Suprapubic skin (tissue), 4 donors: ENCODE measurements at regions not wholly inside any gene's neighbourhood (a gene's known extent, or its start where the extent isn't known, plus 50 kb on each side); places are given as distances from the start of the nearest gene placed in this dataset.

Experiments
- DNase-seq, 2 donors: peaks; one replicate each; pipeline ENCODE4 v3.0.0-alpha.2; 2019; ENCODE audit warnings: low spot score in 2 of 2
- H3K27ac ChIP-seq: fragments of 200-600 bp; sonication (generic); one replicate; pipeline ENCODE4 v1.5.1; 2019
- H3K27me3 ChIP-seq: fragments of 200-600 bp; sonication (generic); one replicate; pipeline ENCODE4 v1.5.1; 2019
- H3K36me3 ChIP-seq: fragments of 200-600 bp; sonication (generic); one replicate; pipeline ENCODE4 v1.5.1; 2019
- H3K4me1 ChIP-seq: fragments of 200-600 bp; sonication (generic); one replicate; pipeline ENCODE4 v1.5.1; 2019
- H3K4me3 ChIP-seq: fragments of 200-600 bp; sonication (generic); one replicate; pipeline ENCODE4 v1.5.1; 2019; ENCODE audit warnings: mild to moderate bottlenecking
- H3K9me3 ChIP-seq: fragments of 200-600 bp; sonication (generic); one replicate; pipeline ENCODE4 v1.5.1; 2019
- EP300 ChIP-seq: sonication (generic); formaldehyde crosslinking; IDR thresholded peaks from one replicate; pipeline ENCODE4 v1.6.1; 2017; ENCODE audit warnings: antibody characterized with exemption
- POLR2A ChIP-seq, 2 donors: fragments of 450-650 bp; IDR thresholded peaks; one replicate each; pipeline ENCODE4 v1.6.1; 2017; ENCODE audit warnings: antibody characterized with exemption in 2 of 2, mild to moderate bottlenecking in 2 of 2, moderate library complexity in 2 of 2
- POLR2AphosphoS5 ChIP-seq, 3 donors: sonication (generic); formaldehyde crosslinking; IDR thresholded peaks; one replicate each; pipeline ENCODE4 v1.6.1; 2017; ENCODE audit warnings: antibody characterized with exemption in 3 of 3
- WGBS: methylation state at CpG from one replicate; pipeline ENCODE4 v1.1.5; 2018; 5-methylcytosine and 5-hydroxymethylcytosine counted together
- TF ChIP-seq, protein P1 (sequence below), 2 donors: fragments of 200-600 bp in 1 of 2; fragments of 450-650 bp in 1 of 2; sonication (generic) in 1 of 2; IDR thresholded peaks; one replicate each; pipeline ENCODE4 v1.5.1; 2016 to 2019; ENCODE audit warnings: antibody characterized with exemption in 2 of 2, mild to moderate bottlenecking in 1 of 2, moderate library complexity in 1 of 2

DNA sequence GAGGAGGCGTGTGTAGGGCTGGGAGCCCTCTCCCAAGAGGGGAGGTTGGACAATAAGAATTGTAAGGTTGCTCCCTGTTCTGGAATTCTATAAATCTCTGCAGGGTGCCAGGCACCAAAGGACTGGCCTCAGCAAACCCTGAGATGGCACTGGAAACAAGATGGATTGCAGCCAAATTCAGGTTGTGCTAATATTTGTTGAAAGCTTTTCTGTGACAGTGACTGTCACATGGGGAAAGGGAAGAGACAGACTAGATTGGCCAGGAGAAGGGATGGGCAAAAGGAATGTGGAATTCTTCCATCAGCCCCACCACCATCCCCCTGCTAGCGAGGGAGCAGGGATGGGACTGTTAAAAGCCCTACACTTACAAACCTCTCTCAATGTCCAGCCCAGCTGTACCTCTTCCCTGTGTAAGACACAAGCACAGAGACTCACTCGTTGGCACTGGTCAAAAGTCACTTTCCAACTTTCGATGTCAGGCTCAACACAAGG lies 62.4 kb downstream of the SOX9 start:
- TF ChIP-seq POLR2A (IDR thresholded peaks at IDR 0.05): no peak
- TF ChIP-seq, protein P1, sequence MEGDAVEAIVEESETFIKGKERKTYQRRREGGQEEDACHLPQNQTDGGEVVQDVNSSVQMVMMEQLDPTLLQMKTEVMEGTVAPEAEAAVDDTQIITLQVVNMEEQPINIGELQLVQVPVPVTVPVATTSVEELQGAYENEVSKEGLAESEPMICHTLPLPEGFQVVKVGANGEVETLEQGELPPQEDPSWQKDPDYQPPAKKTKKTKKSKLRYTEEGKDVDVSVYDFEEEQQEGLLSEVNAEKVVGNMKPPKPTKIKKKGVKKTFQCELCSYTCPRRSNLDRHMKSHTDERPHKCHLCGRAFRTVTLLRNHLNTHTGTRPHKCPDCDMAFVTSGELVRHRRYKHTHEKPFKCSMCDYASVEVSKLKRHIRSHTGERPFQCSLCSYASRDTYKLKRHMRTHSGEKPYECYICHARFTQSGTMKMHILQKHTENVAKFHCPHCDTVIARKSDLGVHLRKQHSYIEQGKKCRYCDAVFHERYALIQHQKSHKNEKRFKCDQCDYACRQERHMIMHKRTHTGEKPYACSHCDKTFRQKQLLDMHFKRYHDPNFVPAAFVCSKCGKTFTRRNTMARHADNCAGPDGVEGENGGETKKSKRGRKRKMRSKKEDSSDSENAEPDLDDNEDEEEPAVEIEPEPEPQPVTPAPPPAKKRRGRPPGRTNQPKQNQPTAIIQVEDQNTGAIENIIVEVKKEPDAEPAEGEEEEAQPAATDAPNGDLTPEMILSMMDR (IDR thresholded peaks at IDR 0.05): no peak
- no peak for TF ChIP-seq EP300
- TF ChIP-seq POLR2AphosphoS5 (IDR thresholded peaks at IDR 0.05): no peak
- Histone ChIP-seq H3K27me3 (peaks cover 3% of the 10 kb centered on the region), H3K9me3 (no peaks in the 10 kb centered on the region), H3K36me3 (no peaks in the 10 kb centered on the region), H3K27ac (no peak overlapping the region), H3K4me1 (no peaks in the 10 kb centered on the region), H3K4me3 (no peak overlapping the region)
- 89% methylated on average over 4 of the region's 4 CpGs for WGBS
- no peak for DNase-seq

DNA sequence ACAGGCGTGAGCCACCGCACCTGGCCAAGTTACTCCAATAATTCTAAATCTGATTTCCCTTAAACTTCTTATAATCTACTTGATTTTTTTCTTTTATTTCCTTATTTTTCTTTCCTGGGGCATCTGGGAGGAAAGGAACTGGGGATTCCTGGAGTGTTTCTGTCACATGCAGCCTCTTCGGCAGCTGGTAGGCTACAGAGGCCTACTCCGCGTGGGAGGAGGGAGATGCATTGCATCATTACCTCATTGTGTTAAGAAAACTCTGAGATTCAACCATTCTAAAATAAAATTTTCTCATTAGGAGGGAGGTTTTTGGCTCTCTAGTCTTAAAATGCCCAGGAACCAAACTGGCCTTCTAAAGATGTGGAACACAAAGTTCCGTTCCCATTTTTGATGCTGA lies 64.0 kb downstream of the SOX9 start:
- H3K36me3 ChIP-seq: no peaks in the 10 kb centered on the region
- peaks cover 3% of the 10 kb centered on the region for H3K27me3 ChIP-seq
- no peak for DNase-seq
- H3K4me1 ChIP-seq: no peaks in the 10 kb centered on the region
- 80% methylated on average over 6 of the region's 6 CpGs for WGBS
- no peak overlapping the region for H3K27ac ChIP-seq
- TF ChIP-seq EP300: no peak
- no peak for TF ChIP-seq POLR2AphosphoS5 (IDR thresholded peaks at IDR 0.05)
- TF ChIP-seq, protein P1 (IDR thresholded peaks at IDR 0.05): no peak
- TF ChIP-seq POLR2A (IDR thresholded peaks at IDR 0.05): no peak
- no peaks in the 10 kb centered on the region for H3K9me3 ChIP-seq
- no peak overlapping the region for H3K4me3 ChIP-seq

DNA sequence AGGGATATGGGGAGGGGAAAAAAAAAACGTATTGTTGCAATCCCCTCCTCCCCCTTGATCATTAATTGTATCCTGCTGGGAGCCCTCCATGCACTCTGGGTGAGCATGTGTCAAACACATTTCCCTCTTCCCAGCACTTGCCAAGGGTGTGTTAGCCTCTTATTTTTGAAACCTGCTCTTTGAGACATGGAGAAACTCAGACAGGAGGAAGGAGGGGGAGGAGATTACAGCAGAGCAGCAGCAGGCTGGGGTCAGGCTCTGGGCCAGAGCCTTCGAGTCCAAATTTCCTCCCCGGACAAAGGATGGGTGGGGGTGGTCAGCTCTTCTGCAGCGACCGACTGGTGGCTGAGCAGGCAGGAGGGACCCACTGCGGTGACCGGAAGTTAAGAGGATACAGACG lies 64.7 kb downstream of the SOX9 start:
- peaks cover 3% of the 10 kb centered on the region for H3K27me3 ChIP-seq
- no peak overlapping the region for H3K4me3 ChIP-seq
- no peaks in the 10 kb centered on the region for H3K36me3 ChIP-seq
- no peaks in the 10 kb centered on the region for H3K9me3 ChIP-seq
- DNase-seq: no peak
- 29% methylated on average over 8 of the region's 8 CpGs for whole genome bisulfite sequencing
- TF ChIP-seq EP300: no peak
- TF ChIP-seq POLR2AphosphoS5 (IDR thresholded peaks at IDR 0.05): no peak
- TF ChIP-seq, protein P1 (IDR thresholded peaks at IDR 0.05): no peak
- no peak for TF ChIP-seq POLR2A (IDR thresholded peaks at IDR 0.05)
- H3K4me1 ChIP-seq: no peaks in the 10 kb centered on the region
- H3K27ac ChIP-seq: no peak overlapping the region

DNA sequence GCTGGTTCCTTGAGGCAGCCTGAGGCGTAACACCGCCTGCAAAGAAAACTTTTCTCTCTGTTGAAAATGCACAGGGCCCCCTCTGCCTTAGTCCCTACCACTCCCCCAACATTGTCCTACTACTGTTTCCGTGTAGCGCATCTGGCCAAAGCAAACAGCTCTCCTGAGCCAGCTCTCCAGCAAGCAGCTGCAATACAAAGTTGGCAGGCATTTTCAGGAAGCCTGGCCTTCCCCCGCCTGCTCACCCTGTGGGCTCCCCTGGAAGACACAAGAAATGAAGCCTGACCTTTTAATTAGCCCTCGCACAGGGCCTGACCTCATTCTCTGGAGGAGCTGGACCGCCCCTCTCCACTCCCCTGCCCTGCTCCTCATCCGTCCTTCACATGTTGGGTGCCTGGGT lies 66.7 kb downstream of the SOX9 start:
- DNase-seq: no peak
- Histone ChIP-seq H3K27me3 (peaks cover 3% of the 10 kb centered on the region), H3K4me3 (no peak overlapping the region), H3K27ac (no peak overlapping the region), H3K4me1 (no peaks in the 10 kb centered on the region), H3K9me3 (no peaks in the 10 kb centered on the region), H3K36me3 (no peaks in the 10 kb centered on the region)
- TF ChIP-seq POLR2A (IDR thresholded peaks at IDR 0.05): no peak
- TF ChIP-seq POLR2AphosphoS5 (IDR thresholded peaks at IDR 0.05): no peak
- TF ChIP-seq EP300: no peak
- TF ChIP-seq, protein P1 (IDR thresholded peaks at IDR 0.05): no peak
- WGBS: 59% methylated on average over 7 of the region's 8 CpGs

DNA sequence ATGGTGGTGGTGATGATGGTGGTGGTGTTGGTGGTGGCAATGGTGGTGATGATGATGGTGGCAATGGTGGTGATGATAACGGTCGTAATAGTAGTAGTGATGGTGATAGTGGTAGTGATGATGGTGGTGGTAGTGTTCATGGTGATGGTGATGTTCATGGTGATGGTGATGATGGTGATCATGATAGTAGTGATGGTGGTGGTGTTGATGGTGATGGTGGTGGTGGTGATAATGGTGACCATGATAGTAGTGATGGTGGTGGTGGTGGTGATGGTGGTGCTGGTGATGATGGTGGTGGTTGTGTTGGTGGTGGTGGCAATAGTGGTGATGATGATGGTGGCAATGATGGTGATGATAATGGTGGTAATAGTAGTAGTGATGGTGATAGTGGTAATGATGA lies 68.0 kb downstream of the SOX9 start:
- Histone ChIP-seq H3K9me3 (no peaks in the 10 kb centered on the region), H3K27me3 (peaks cover 3% of the 10 kb centered on the region), H3K4me1 (no peaks in the 10 kb centered on the region), H3K27ac (no peak overlapping the region), H3K36me3 (no peaks in the 10 kb centered on the region), H3K4me3 (no peak overlapping the region)
- WGBS: 89% methylated on average over 2 of the region's 2 CpGs
- TF ChIP-seq POLR2AphosphoS5 (IDR thresholded peaks at IDR 0.05) (no peak), POLR2A (IDR thresholded peaks at IDR 0.05) (no peak), EP300 (no peak)
- TF ChIP-seq, protein P1 (IDR thresholded peaks at IDR 0.05): no peak
- DNase-seq: no peak
